ENCODE measurements at regions not wholly inside any gene's neighbourhood (a gene's known extent, or its start where the extent isn't known, plus 50 kb on each side); places are given as distances from the start of the nearest gene placed in this dataset.

DNA sequence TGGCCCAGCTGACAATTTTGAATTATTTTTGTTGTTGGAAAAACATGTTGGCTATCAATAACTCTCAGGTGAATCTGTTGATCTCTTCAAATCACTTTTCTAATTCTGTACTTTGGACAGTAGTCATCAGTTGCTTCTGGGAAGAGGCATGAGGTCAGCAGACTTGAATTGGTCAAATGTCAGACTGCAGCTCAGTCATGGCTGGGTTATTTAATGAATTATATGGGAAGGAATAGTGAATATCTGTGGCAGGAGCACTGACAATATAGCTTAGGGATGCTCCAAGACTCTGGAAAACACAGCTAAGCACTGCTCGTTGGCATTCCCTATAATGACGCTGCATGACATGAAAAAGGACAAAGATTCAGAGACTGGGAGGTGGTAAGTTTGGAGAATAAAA lies 98.8 kb upstream of the GAP43 start:
- no peak for DNase-seq (ENCODE audit: extremely low read depth, low read depth)
- TF ChIP-seq CTCF (IDR thresholded peaks at IDR 0.05; ENCODE audit: low read depth, low read length, missing control alignments), result no peak
- H3K4me3 ChIP-seq (replicated peaks; ENCODE audit: low read depth, low read length), result no peak overlapping the region

DNA sequence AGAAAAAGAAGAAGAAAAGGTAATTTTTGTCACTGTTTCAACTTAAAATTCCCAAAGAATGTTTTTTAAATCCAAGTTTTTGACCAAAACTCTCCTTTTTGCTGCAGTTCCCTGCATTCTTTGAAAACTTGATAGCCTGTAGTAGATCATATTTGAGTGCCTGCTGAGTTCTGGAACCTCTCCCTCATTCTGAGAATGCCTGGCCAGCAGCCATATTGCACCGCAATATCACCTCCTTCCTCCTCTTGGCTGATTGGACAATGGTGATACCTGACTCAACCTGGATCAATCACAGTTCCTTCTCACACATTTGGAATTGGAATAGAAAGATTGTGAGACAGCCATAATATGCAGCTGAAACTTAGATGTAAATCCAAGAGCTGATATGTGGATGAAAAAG lies 97.6 kb upstream of the GAP43 start:
- TF ChIP-seq CTCF (IDR thresholded peaks at IDR 0.05; ENCODE audit: low read depth, low read length, missing control alignments), result no peak
- H3K4me3 ChIP-seq (replicated peaks; ENCODE audit: low read depth, low read length), result no peak overlapping the region
- no peak for DNase-seq (ENCODE audit: extremely low read depth, low read depth)

GRCh38 chr3:115533218-115533617 lies 90.1 kb upstream of the GAP43 start:
- H3K4me3 ChIP-seq (replicated peaks; ENCODE audit: low read depth, low read length), result no peak overlapping the region
- TF ChIP-seq CTCF (IDR thresholded peaks at IDR 0.05; ENCODE audit: low read depth, low read length, missing control alignments), result no peak
- no peak for DNase-seq (ENCODE audit: extremely low read depth, low read depth)

- H3K4me3 ChIP-seq (replicated peaks; ENCODE audit: low read depth, low read length), result no peak overlapping the region
- TF ChIP-seq CTCF (IDR thresholded peaks at IDR 0.05; ENCODE audit: low read depth, low read length, missing control alignments), result no peak
- no peak for DNase-seq (ENCODE audit: extremely low read depth, low read depth)
Measured at GRCh38 chr3:115536171-115536570, 87.1 kb upstream of the GAP43 start.

DNA sequence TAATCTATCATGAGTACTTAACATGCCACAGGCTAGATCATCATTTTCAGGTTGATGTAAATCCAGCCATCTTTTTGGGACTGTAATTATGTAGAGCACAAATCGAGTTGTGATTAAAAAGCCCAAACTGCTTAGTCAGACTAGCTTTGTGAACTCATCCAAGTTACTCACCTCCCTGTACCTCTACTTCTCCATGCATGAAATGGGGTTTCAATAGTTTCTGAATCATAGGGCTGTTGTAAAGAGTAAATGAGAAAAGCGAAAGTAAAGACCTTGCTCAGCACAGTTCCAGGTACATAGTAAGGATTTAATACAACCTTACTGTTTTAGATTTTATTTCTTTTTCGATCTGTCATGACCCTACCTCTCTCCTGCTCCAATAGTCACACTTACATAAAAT lies 85.6 kb upstream of the GAP43 start:
- no peak for DNase-seq (ENCODE audit: extremely low read depth, low read depth)
- H3K4me3 ChIP-seq (replicated peaks; ENCODE audit: low read depth, low read length), result no peak overlapping the region
- no peak for TF ChIP-seq CTCF (IDR thresholded peaks at IDR 0.05; ENCODE audit: low read depth, low read length, missing control alignments)

- no peak for DNase-seq (ENCODE audit: extremely low read depth, low read depth)
- TF ChIP-seq CTCF (IDR thresholded peaks at IDR 0.05; ENCODE audit: low read depth, low read length, missing control alignments), result no peak
- H3K4me3 ChIP-seq (replicated peaks; ENCODE audit: low read depth, low read length), result no peak overlapping the region
Measured at GRCh38 chr3:115547207-115547606, 76.1 kb upstream of the GAP43 start.

- DNase-seq (ENCODE audit: extremely low read depth, low read depth), result no peak
- TF ChIP-seq CTCF (IDR thresholded peaks at IDR 0.05; ENCODE audit: low read depth, low read length, missing control alignments), result no peak
- H3K4me3 ChIP-seq (replicated peaks; ENCODE audit: low read depth, low read length), result no peak overlapping the region
Measured at GRCh38 chr3:115548611-115549010, 74.7 kb upstream of the GAP43 start.
